ENCODE measurements at regions not wholly inside any gene's neighbourhood (a gene's known extent, or its start where the extent isn't known, plus 50 kb on each side); places are given as distances from the start of the nearest gene placed in this dataset.
"Not testable (repeated sequence)": the region's sequence is repeated elsewhere in the genome, so short reads cannot be mapped to it uniquely, and the experiment has no call there.

- DNase-seq (ENCODE audit: low spot score), result not testable (repeated sequence)
These were observed 106.0 kb downstream of the SPATA18 start for GRCh38 chr4:52157071-52157470.

GRCh38 chr4:52157641-52158316 lies 106.7 kb downstream of the SPATA18 start:
- DNase-seq (ENCODE audit: low spot score), result no peak

GRCh38 chr4:52160859-52161258 lies 109.8 kb downstream of the SPATA18 start:
- DNase-seq (ENCODE audit: low spot score), result no peak

- no peak for DNase-seq (ENCODE audit: low spot score)
These were observed 113.0 kb downstream of the SPATA18 start for GRCh38 chr4:52164116-52164515.

GRCh38 chr4:52172166-52172565 lies 121.1 kb downstream of the SPATA18 start:
- no peak for DNase-seq (ENCODE audit: low spot score)

- no peak for DNase-seq (ENCODE audit: low spot score)
These were observed 122.5 kb downstream of the SPATA18 start for GRCh38 chr4:52173470-52174045.

- no peak for DNase-seq (ENCODE audit: low spot score)
These were observed 136.5 kb downstream of the SPATA18 start for GRCh38 chr4:52187603-52188002.

GRCh38 chr4:52192001-52192400 lies 140.9 kb downstream of the SPATA18 start:
- DNase-seq (ENCODE audit: low spot score), result no peak

GRCh38 chr4:52192721-52193135 lies 141.6 kb downstream of the SPATA18 start:
- no peak for DNase-seq (ENCODE audit: low spot score)

- DNase-seq (ENCODE audit: low spot score), result no peak
These were observed 144.8 kb downstream of the SPATA18 start for GRCh38 chr4:52195869-52196268.

- no peak for DNase-seq (ENCODE audit: low spot score)
These were observed 145.6 kb downstream of the SPATA18 start for GRCh38 chr4:52196606-52197130.

- DNase-seq (ENCODE audit: low spot score), result no peak
These were observed 146.2 kb downstream of the SPATA18 start for GRCh38 chr4:52197306-52197705.

- DNase-seq (ENCODE audit: low spot score), result no peak
These were observed 147.2 kb downstream of the SPATA18 start for GRCh38 chr4:52198294-52198693.

- no peak for DNase-seq (ENCODE audit: low spot score)
These were observed 148.7 kb downstream of the SPATA18 start for GRCh38 chr4:52199574-52200338.

GRCh38 chr4:52200339-52200725 lies 149.2 kb downstream of the SPATA18 start:
- DNase-seq (ENCODE audit: low spot score), result no peak

GRCh38 chr4:52201715-52202114 lies 150.6 kb downstream of the SPATA18 start:
- no peak for DNase-seq (ENCODE audit: low spot score)

- no peak for DNase-seq (ENCODE audit: low spot score)
These were observed 151.2 kb downstream of the SPATA18 start for GRCh38 chr4:52202251-52202779.

- no peak for DNase-seq (ENCODE audit: low spot score)
These were observed 151.8 kb downstream of the SPATA18 start for GRCh38 chr4:52202931-52203330.

- no peak for DNase-seq (ENCODE audit: low spot score)
These were observed 152.2 kb downstream of the SPATA18 start for GRCh38 chr4:52203351-52203750.

- DNase-seq (ENCODE audit: low spot score), result no peak
These were observed 153.8 kb downstream of the SPATA18 start for GRCh38 chr4:52204921-52205320.

- DNase-seq (ENCODE audit: low spot score), result not testable (repeated sequence)
These were observed 156.0 kb downstream of the SPATA18 start for GRCh38 chr4:52207146-52207545.

- no peak for DNase-seq (ENCODE audit: low spot score)
These were observed 161.6 kb downstream of the SPATA18 start for GRCh38 chr4:52212702-52213101.

GRCh38 chr4:52231526-52231925 lies 180.4 kb downstream of the SPATA18 start:
- no peak for DNase-seq (ENCODE audit: low spot score)

Data from activated CD4-positive, alpha-beta T cell treated with anti-CD3 and anti-CD28 coated beads, Interleukin-2, Interleukin-4, amounts not matched to agents 100 ng/mL and 50 ng/mL, durations not matched to agents 16 hours and 8 hours (primary cell).